CD14-positive monocyte (primary cell): ENCODE measurements at regions not wholly inside any gene's neighbourhood (a gene's known extent, or its start where the extent isn't known, plus 50 kb on each side); places are given as distances from the start of the nearest gene placed in this dataset.

Experiments
- DNase-seq, 3 donors: peaks; one replicate each; pipeline ENCODE4 v3.0.0-alpha.2; 2011 to 2022
- H2AFZ ChIP-seq: 2 replicates; pipeline ENCODE4 v1.6.0; 2012; ENCODE audit warnings: mild to moderate bottlenecking, low read depth, low read length, inconsistent platforms; ENCODE audit not compliant: insufficient read depth, poor library complexity, severe bottlenecking
- H3K27ac ChIP-seq, 2 donors: 1 replicate in 1 of 2; 2 replicates in 1 of 2; pipeline ENCODE4 v1.5.1; 2012 to 2013; ENCODE audit warnings: low read length in 2 of 2, control low read depth in 1 of 2, inconsistent platforms in 1 of 2, low read depth in 1 of 2, mild to moderate bottlenecking in 1 of 2
- H3K27me3 ChIP-seq, 2 donors: one replicate each; pipeline versions ENCODE4 v1.6.0 to v1.6.1; 2011 to 2013; ENCODE audit warnings: low read length in 2 of 2; ENCODE audit not compliant: control insufficient read depth in 2 of 2, insufficient read depth in 2 of 2
- H3K36me3 ChIP-seq, 2 donors: replicated peaks in 1 of 2; 1 replicate in 1 of 2; 2 replicates in 1 of 2; pipeline versions ENCODE4 v1.5.1 to v1.6.1; 2012 to 2013; ENCODE audit warnings: low read length in 2 of 2, control low read depth in 1 of 2, inconsistent platforms in 1 of 2, mild to moderate bottlenecking in 1 of 2; ENCODE audit not compliant: insufficient read depth in 2 of 2, control insufficient read depth in 1 of 2
- H3K4me1 ChIP-seq, 2 donors: 1 replicate in 1 of 2; 2 replicates in 1 of 2; pipeline versions ENCODE4 v1.5.1 to v1.6.1; 2012 to 2013; ENCODE audit warnings: low read length in 2 of 2, control low read depth in 1 of 2, inconsistent platforms in 1 of 2, mild to moderate bottlenecking in 1 of 2, moderate library complexity in 1 of 2; ENCODE audit not compliant: insufficient read depth in 2 of 2, control insufficient read depth in 1 of 2
- H3K4me2 ChIP-seq: replicated peaks from 2 replicates; pipeline ENCODE3; 2012; ENCODE audit warnings: low read length, moderate library complexity, mild to moderate bottlenecking; ENCODE audit not compliant: poor library complexity, severe bottlenecking; ENCODE audit errors: extremely low read depth
- H3K4me3 ChIP-seq, 3 experiments: fragments of 200-600 bp in 1 of 3; sonication (generic) in 1 of 3; replicated peaks in 1 of 3; 1 replicate in 2 of 3; 2 replicates in 1 of 3; pipeline ENCODE4 v1.5.1; 2011 to 2013; ENCODE audit warnings: low read length in 3 of 3, mild to moderate bottlenecking in 3 of 3, control low read depth in 2 of 3, low read depth in 2 of 3, inconsistent platforms in 1 of 3, moderate library complexity in 1 of 3
- H3K79me2 ChIP-seq: 2 replicates; pipeline ENCODE4 v1.6.0; 2012; ENCODE audit warnings: mild to moderate bottlenecking, control low read depth, inconsistent platforms, low read length, moderate library complexity; ENCODE audit not compliant: insufficient read depth
- H3K9ac ChIP-seq: 2 replicates; pipeline ENCODE4 v1.6.0; 2017; ENCODE audit warnings: low read length, mild to moderate bottlenecking; ENCODE audit not compliant: insufficient read depth, poor library complexity, severe bottlenecking
- H3K9me3 ChIP-seq, 2 donors: replicated peaks in 1 of 2; 1 replicate in 1 of 2; 2 replicates in 1 of 2; pipeline versions ENCODE4 v1.5.1 to v1.6.1; 2012 to 2013; ENCODE audit warnings: low read length in 2 of 2, control low read depth in 1 of 2; ENCODE audit not compliant: control insufficient read depth in 1 of 2, insufficient read depth in 1 of 2
- H4K20me1 ChIP-seq: 2 replicates; pipeline ENCODE4 v1.6.0; 2012; ENCODE audit warnings: mild to moderate bottlenecking, low read length, control low read depth, moderate library complexity; ENCODE audit not compliant: insufficient read depth
- H3K27ac Mint-ChIP-seq, 7 donors: one replicate each; pipeline ENCODE4 v1.8.0; 2020; ENCODE audit warnings: mild to moderate bottlenecking in 7 of 7, mixed read lengths in 7 of 7, moderate library complexity in 6 of 7, inconsistent platforms in 2 of 7
- H3K27me3 Mint-ChIP-seq, 3 donors: one replicate each; pipeline ENCODE4 v1.8.0; 2021 to 2022; ENCODE audit warnings: low read depth in 3 of 3, mild to moderate bottlenecking in 3 of 3, mixed read lengths in 3 of 3, moderate library complexity in 3 of 3, inconsistent platforms in 1 of 3
- H3K36me3 Mint-ChIP-seq, 2 donors: one replicate each; pipeline ENCODE4 v1.8.0; 2020; ENCODE audit warnings: mixed read lengths in 2 of 2, inconsistent platforms in 1 of 2, mild to moderate bottlenecking in 1 of 2
- H3K4me1 Mint-ChIP-seq: one replicate; pipeline ENCODE4 v1.8.0; 2020; ENCODE audit warnings: mild to moderate bottlenecking, mixed read lengths
- H3K4me3 Mint-ChIP-seq, 2 donors: one replicate each; pipeline ENCODE4 v1.8.0; 2020; ENCODE audit warnings: mild to moderate bottlenecking in 2 of 2, mixed read lengths in 2 of 2, moderate library complexity in 1 of 2
- H3K9me3 Mint-ChIP-seq, 7 donors: one replicate each; pipeline ENCODE4 v1.8.0; 2020 to 2022; ENCODE audit warnings: mixed read lengths in 7 of 7, mild to moderate bottlenecking in 6 of 7, moderate library complexity in 6 of 7, inconsistent platforms in 2 of 7
- CTCF ChIP-seq: fragments of 200-600 bp; IDR thresholded peaks from one replicate; pipeline ENCODE4 v1.8.0; 2022; ENCODE audit warnings: antibody characterized with exemption, mild to moderate bottlenecking
- WGBS: methylation state at CpG from one replicate; pipeline ENCODE4 v1.1.5; 2013; ENCODE audit warnings: missing lambda C conversion rate; ENCODE audit not compliant: insufficient coverage; 5-methylcytosine and 5-hydroxymethylcytosine counted together
- intact Hi-C, 2 donors: fragments of 100-400 bp; cut with micrococcal nuclease; formaldehyde crosslinking; loops; one replicate each; pipeline versions ENCODE4 v1.15.0 to v1.15.1; 2023

GRCh38 chr6:40906759-40907158, 132.3 kb downstream of the UNC5CL start:
- no CpG with 5 or more reads among the region's 3 CpGs for WGBS
- Histone ChIP-seq H4K20me1 (no peaks in the 10 kb centered on the region), H3K27me3 (no peaks in the 10 kb centered on the region), H3K27ac (no peak overlapping the region), H3K36me3 (no peaks in the 10 kb centered on the region), H2AFZ (no peak overlapping the region), H3K9me3 (no peaks in the 10 kb centered on the region), H3K9ac (no peak overlapping the region), H3K4me1 (no peaks in the 10 kb centered on the region), H3K4me3 (no peak overlapping the region), H3K4me2 (no peak overlapping the region), H3K79me2 (no peaks in the 10 kb centered on the region)
- no peak for DNase-seq
- Mint-ChIP-seq H3K9me3 (peaks cover 0 to 2% (median 0%) of the 10 kb centered on the region in 7 donors), H3K36me3 (no peaks in the 10 kb centered on the region), H3K4me1 (no peaks in the 10 kb centered on the region), H3K27ac (no peak overlapping the region), H3K4me3 (no peak overlapping the region), H3K27me3 (peaks cover 2 to 14% (median 4%) of the 10 kb centered on the region in 3 donors)
- intact Hi-C loops: no loop called here
- no peak for TF ChIP-seq CTCF

DNA sequence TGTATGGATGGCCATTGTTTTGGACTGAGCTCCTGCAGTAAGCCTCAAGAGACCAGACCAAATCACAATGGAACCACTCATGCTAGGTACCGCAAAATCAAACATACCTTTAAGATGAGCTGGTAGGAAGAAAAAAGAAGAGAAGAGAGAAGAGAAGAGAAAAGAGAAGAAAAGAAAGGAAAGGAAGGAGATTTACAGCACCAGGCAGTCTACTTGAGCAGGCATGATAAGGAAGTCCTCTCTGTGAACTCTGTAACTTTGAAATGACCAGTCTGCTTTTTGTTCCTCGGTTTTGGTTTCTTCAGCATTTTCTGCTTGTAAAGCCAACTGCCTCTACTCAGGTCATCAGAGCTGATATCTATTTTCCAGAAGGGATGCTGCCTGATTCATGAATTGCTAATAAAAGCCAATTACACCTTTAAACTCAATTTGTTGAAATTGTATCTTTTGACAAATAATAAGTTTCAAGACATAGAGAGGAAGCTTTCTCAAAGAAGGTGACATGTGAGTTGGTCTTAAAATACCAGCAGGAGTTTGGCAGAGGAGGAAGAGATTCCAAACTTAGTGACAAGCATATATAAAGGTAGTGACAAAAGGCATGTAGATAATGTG, 134.3 kb downstream of the UNC5CL start:
- Mint-ChIP-seq H3K27me3 (peaks cover 0 to 14% (median 4%) of the 10 kb centered on the region in 3 donors), H3K36me3 (no peaks in the 10 kb centered on the region), H3K9me3 (peaks cover 0 to 2% (median 0%) of the 10 kb centered on the region in 7 donors), H3K4me1 (no peaks in the 10 kb centered on the region), H3K4me3 (no peak overlapping the region), H3K27ac (no peak overlapping the region)
- H3K9me3 ChIP-seq: no peaks in the 10 kb centered on the region
- no peak for DNase-seq
- no peak overlapping the region for H2AFZ ChIP-seq
- H3K4me1 ChIP-seq: no peaks in the 10 kb centered on the region
- H3K27ac ChIP-seq: no peak overlapping the region
- no peak overlapping the region for H3K9ac ChIP-seq
- intact Hi-C loops: no loop called here
- no peaks in the 10 kb centered on the region for H3K36me3 ChIP-seq
- H3K27me3 ChIP-seq: no peaks in the 10 kb centered on the region
- H3K79me2 ChIP-seq: no peaks in the 10 kb centered on the region
- no peak for TF ChIP-seq CTCF
- no peak overlapping the region for H3K4me2 ChIP-seq
- 33% methylated on average over 1 of the region's 2 CpGs for WGBS
- H3K4me3 ChIP-seq: no peak overlapping the region
- no peaks in the 10 kb centered on the region for H4K20me1 ChIP-seq
